Endothelial cell of umbilical vein (primary cell): ENCODE measurements at regions not wholly inside any gene's neighbourhood (a gene's known extent, or its start where the extent isn't known, plus 50 kb on each side); places are given as distances from the start of the nearest gene placed in this dataset.
A peak's percentile ranks its signal among the peaks of the same experiment; 100 is the strongest.

ENCODE experiments used
- EZH2 ChIP-seq: IDR thresholded peaks from 2 replicates; pipeline ENCODE4 v1.6.1; 2012; ENCODE audit warnings: borderline replicate concordance, low read depth, mild to moderate bottlenecking, moderate library complexity, low read length, inconsistent platforms; ENCODE audit not compliant: severe bottlenecking
- FOS ChIP-seq: IDR thresholded peaks from 2 replicates; pipeline ENCODE4 v1.6.1; 2011; ENCODE audit warnings: mild to moderate bottlenecking, low read length, moderate library complexity, borderline replicate concordance; ENCODE audit not compliant: insufficient read depth
- MYC ChIP-seq: IDR thresholded peaks from one replicate; pipeline ENCODE4 v1.6.1; 2011; ENCODE audit warnings: mild to moderate bottlenecking, low read depth, low read length
- POLR2A ChIP-seq: IDR thresholded peaks from 2 replicates; pipeline ENCODE4 v1.6.1; 2012; ENCODE audit warnings: low read depth, mild to moderate bottlenecking, control low read depth, low read length
- POLR2AphosphoS5 ChIP-seq: IDR thresholded peaks from 2 replicates; pipeline ENCODE4 v1.6.1; 2012; ENCODE audit warnings: low read depth, mild to moderate bottlenecking, control low read depth, low read length, moderate library complexity; ENCODE audit not compliant: insufficient read depth
- TF ChIP-seq, protein P1 (sequence below), 2 donors: IDR thresholded peaks; 1 replicate in 1 of 2; 2 replicates in 1 of 2; pipeline ENCODE4 v1.5.1; 2011; ENCODE audit warnings: low read length in 2 of 2, mild to moderate bottlenecking in 2 of 2, moderate library complexity in 2 of 2, control low read depth in 1 of 2, inconsistent platforms in 1 of 2, low read depth in 1 of 2; ENCODE audit not compliant: insufficient read depth in 1 of 2; ENCODE audit errors: extremely low read depth in 1 of 2
- TF ChIP-seq, protein P2 (sequence below): IDR thresholded peaks from 2 replicates; pipeline ENCODE4 v1.6.1; 2011; ENCODE audit not compliant: insufficient read depth, insufficient read length

DNA sequence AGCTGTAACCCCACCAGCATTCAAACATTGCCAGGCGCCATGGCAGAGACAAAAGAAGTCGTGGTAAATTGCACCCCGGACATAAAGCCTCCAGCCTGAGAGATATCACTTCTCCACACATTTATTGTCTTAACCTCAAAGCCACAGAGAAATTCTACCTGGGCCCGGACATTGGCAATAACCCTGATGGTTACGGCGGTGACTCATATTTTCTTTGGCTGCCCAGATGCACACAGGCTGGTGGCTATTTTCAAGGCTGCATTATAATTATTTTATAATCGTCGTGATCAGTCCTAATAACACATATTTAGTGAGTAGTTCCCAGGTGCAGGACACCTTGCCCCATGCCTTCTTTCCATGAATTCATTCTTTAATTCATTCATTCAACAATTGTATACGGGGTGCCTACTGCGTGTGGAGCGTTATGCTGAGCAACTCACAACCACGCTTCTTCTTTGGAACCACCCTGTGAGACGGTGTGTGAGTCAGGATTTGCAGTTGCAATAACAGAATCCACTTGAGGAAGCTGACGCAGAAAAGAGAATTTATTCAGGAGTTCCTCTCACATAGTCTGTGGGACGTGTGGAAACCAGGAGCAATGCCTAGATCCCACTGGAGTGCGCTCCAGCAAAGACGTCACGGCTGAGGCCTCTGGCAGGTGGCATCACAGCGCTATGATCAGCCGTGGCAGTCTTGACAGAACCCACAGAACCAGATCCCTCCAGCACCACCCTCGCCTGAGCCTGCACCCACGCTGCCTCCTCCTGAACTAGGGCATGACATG lies 245.7 kb downstream of the FOXL1 start:
- TF ChIP-seq, protein P1, sequence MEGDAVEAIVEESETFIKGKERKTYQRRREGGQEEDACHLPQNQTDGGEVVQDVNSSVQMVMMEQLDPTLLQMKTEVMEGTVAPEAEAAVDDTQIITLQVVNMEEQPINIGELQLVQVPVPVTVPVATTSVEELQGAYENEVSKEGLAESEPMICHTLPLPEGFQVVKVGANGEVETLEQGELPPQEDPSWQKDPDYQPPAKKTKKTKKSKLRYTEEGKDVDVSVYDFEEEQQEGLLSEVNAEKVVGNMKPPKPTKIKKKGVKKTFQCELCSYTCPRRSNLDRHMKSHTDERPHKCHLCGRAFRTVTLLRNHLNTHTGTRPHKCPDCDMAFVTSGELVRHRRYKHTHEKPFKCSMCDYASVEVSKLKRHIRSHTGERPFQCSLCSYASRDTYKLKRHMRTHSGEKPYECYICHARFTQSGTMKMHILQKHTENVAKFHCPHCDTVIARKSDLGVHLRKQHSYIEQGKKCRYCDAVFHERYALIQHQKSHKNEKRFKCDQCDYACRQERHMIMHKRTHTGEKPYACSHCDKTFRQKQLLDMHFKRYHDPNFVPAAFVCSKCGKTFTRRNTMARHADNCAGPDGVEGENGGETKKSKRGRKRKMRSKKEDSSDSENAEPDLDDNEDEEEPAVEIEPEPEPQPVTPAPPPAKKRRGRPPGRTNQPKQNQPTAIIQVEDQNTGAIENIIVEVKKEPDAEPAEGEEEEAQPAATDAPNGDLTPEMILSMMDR (IDR thresholded peaks at IDR 0.05; ENCODE audit: extremely low read depth in 1 of 2, insufficient read depth in 1 of 2, low read depth in 1 of 2, low read length in 2 of 2), result no peak
- TF ChIP-seq POLR2AphosphoS5 (no peak), POLR2A (peak; percentile 50), FOS (peak; percentile 75), EZH2 (no peak), MYC (no peak)
- TF ChIP-seq, protein P2, sequence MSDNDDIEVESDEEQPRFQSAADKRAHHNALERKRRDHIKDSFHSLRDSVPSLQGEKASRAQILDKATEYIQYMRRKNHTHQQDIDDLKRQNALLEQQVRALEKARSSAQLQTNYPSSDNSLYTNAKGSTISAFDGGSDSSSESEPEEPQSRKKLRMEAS, result no peak
